ENCODE measurements at regions not wholly inside any gene's neighbourhood (a gene's known extent, or its start where the extent isn't known, plus 50 kb on each side); places are given as distances from the start of the nearest gene placed in this dataset.

- TF ChIP-seq POLR2A (IDR thresholded peaks at IDR 0.05) (no peak), CTCF (IDR thresholded peaks at IDR 0.05) (no peak), POLR2AphosphoS5 (IDR thresholded peaks at IDR 0.05) (no peak)
Observed at GRCh38 chr19:30093966-30094755, 152.1 kb downstream of the URI1 start.
